ENCODE measurements at regions not wholly inside any gene's neighbourhood (a gene's known extent, or its start where the extent isn't known, plus 50 kb on each side); places are given as distances from the start of the nearest gene placed in this dataset.

DNA sequence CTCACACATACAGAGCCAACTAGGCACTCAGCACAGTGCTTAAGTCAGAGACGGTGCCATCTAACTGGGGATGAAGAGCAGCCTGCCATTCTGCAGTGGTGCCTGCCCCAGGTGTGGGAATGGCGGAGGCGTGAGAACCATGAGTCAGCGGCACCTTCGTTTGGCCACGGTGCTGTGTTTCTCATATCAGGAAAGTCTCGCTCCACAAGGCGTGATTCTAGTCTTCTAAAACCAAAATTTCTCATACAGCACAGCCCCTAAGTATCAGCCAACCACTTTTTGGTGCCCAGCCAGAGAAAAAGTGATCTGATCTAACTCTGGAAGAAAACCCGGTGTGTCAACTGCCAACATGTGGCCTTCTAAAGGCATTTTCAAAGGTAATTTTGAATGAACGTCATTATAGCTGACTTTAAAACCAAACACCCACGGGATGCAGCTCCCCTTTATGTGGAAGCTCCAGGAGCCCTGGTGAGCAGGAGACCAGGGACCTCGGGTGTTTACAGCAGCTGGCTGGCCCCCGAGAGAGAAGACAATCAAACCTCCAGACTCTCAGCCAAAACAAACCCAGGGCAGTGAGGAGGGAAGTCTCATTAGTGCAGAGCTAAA is 54.6 kb downstream of the ABCC12 start:
- no peak for TF ChIP-seq EZH2 (IDR thresholded peaks at IDR 0.05; ENCODE audit: low read length, missing control alignments)
- no peak for TF ChIP-seq CTCF (conservative IDR thresholded peaks at IDR 0.05 in 1 of 2, IDR thresholded peaks at IDR 0.05 in 1 of 2; ENCODE audit: low read depth in 1 of 2, low read length in 2 of 2)

Data from fibroblast of lung (primary cell).